ENCODE measurements at regions not wholly inside any gene's neighbourhood (a gene's known extent, or its start where the extent isn't known, plus 50 kb on each side); places are given as distances from the start of the nearest gene placed in this dataset.

DNA sequence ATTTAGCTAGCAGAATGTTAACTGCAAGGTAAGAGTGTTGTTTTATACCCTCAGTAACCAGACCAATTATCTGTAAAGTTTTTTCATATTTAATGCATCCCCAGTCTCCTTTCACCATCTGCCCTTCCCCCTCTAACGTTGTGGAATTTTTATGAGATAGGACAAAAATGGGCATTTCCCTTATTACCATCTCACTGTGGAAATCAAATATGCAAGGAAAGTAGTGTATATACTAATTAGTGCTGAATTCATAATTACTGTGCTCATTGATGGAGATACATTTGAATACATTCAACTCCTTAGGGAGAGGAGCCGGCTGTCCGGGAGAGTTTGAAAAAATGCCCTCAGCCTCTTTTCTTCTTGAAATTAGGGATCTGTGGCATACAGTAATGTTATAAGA lies 423.4 kb upstream of the MGMT start:
- POLR2A ChIA-PET: no interaction called here
- Mint-ChIP-seq H3K27me3 (peaks cover 13% of the 10 kb centered on the region), H3K9me3 (no peaks in the 10 kb centered on the region), H3K4me1 (peaks cover 2% of the 10 kb centered on the region), H3K4me3 (no peak overlapping the region), H3K36me3 (ENCODE audit: low read depth) (no peaks in the 10 kb centered on the region), H3K27ac (no peak overlapping the region)
- CTCF ChIA-PET: interaction anchor here (0.6 kb wide), 1 partner anchor 20 kb away, joined by 3 read pairs; no protein-coding TSS in a partner anchor
- TF ChIP-seq, protein P1, sequence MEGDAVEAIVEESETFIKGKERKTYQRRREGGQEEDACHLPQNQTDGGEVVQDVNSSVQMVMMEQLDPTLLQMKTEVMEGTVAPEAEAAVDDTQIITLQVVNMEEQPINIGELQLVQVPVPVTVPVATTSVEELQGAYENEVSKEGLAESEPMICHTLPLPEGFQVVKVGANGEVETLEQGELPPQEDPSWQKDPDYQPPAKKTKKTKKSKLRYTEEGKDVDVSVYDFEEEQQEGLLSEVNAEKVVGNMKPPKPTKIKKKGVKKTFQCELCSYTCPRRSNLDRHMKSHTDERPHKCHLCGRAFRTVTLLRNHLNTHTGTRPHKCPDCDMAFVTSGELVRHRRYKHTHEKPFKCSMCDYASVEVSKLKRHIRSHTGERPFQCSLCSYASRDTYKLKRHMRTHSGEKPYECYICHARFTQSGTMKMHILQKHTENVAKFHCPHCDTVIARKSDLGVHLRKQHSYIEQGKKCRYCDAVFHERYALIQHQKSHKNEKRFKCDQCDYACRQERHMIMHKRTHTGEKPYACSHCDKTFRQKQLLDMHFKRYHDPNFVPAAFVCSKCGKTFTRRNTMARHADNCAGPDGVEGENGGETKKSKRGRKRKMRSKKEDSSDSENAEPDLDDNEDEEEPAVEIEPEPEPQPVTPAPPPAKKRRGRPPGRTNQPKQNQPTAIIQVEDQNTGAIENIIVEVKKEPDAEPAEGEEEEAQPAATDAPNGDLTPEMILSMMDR (IDR thresholded peaks at IDR 0.05): no peak
- ATAC-seq (ENCODE audit: low read depth) (no peak), DNase-seq (no peak)
- intact Hi-C loops (cut with micrococcal nuclease): no loop called here

DNA sequence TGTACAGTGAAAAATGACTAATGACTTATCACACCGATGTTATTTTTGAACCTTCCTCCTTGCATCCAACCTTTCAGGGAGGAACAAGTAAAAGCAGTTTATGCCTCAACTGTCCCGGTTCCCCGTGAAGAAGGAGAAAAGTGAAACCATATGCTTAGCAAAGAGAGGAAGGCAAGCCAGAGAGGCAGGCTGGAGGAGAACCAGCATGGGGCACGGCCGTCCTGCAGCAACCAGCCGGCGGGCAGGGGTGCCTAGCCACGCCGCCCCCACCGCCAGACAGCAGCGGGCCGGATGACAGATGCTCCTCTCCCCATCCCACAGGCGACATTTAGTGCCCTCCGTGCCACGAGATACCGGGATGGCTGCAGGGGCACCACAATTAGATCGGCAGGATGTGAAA lies 421.4 kb upstream of the MGMT start:
- CTCF ChIA-PET: no interaction called here
- Mint-ChIP-seq H3K4me3 (no peak overlapping the region), H3K27ac (no peak overlapping the region), H3K4me1 (peaks cover 2% of the 10 kb centered on the region), H3K9me3 (no peaks in the 10 kb centered on the region), H3K27me3 (peaks cover 10% of the 10 kb centered on the region), H3K36me3 (ENCODE audit: low read depth) (no peaks in the 10 kb centered on the region)
- TF ChIP-seq, protein P1 (IDR thresholded peaks at IDR 0.05): no peak
- intact Hi-C loops (cut with micrococcal nuclease): no loop called here
- ATAC-seq (ENCODE audit: low read depth): no peak
- no peak for DNase-seq
- POLR2A ChIA-PET: no interaction called here

DNA sequence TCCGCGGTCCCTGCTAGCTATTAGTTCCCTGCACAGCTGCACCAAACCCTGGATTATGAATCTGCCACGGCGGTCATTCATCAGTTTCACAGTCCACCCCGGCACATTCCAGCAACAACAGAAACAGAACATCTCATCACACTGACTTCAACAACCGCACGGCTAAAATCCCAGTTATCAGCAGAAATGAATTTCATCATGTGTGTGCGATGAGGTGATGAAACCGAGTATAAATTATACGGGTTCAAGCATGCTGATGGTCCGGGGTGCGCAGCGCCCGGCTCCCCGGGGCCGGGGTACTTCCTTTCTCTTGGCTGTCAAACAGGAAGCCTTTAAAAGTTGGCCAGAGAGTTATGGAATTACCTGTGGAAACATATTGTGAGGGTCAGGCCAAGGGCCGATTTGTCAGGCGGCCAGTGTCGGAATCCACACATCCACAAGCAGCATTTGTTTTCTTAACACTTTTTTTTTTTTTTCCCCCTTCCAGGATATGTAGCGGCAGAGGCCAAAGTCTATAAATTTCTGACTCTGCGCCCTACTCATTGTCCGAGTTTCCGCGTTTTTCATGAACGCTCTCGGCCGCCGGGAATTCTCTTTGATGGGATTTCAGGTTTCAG lies 420.9 kb upstream of the MGMT start:
- POLR2A ChIA-PET: no interaction called here
- Mint-ChIP-seq H3K36me3 (ENCODE audit: low read depth) (no peaks in the 10 kb centered on the region), H3K9me3 (no peaks in the 10 kb centered on the region), H3K27me3 (peaks cover 10% of the 10 kb centered on the region), H3K4me3 (no peak overlapping the region), H3K4me1 (peaks cover 2% of the 10 kb centered on the region), H3K27ac (no peak overlapping the region)
- DNase-seq (no peak), ATAC-seq (ENCODE audit: low read depth) (no peak)
- intact Hi-C loops (cut with micrococcal nuclease): no loop called here
- TF ChIP-seq, protein P1 (IDR thresholded peaks at IDR 0.05): no peak
- CTCF ChIA-PET: no interaction called here

DNA sequence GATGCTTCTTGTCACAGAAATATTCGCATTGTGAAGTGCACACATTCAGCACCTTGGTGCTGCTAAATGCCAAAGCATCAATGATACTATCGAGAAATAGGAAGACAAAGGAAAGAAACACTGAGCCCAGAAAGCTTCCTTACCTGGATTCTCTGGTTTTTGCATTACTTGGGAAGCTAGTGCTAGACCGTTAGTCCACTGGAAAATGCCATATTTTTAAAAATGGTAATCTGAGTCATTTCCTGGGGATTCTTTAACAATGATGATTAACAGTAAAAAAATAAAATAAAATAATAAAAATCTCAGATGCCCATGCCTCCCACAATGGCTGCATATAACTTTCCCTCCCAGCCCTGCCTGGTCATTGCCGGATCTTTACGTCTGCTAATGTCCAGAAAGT lies 420.1 kb upstream of the MGMT start:
- H3K4me3 Mint-ChIP-seq: no peak overlapping the region
- POLR2A ChIA-PET: no interaction called here
- H3K4me1 Mint-ChIP-seq: peaks cover 2% of the 10 kb centered on the region
- ATAC-seq (ENCODE audit: low read depth) (no peak), DNase-seq (no peak)
- H3K36me3 Mint-ChIP-seq (ENCODE audit: low read depth): no peaks in the 10 kb centered on the region
- TF ChIP-seq, protein P1 (IDR thresholded peaks at IDR 0.05): no peak
- no peaks in the 10 kb centered on the region for H3K9me3 Mint-ChIP-seq
- peaks cover 10% of the 10 kb centered on the region for H3K27me3 Mint-ChIP-seq
- CTCF ChIA-PET: no interaction called here
- no peak overlapping the region for H3K27ac Mint-ChIP-seq
- intact Hi-C loops (cut with micrococcal nuclease): no loop called here

DNA sequence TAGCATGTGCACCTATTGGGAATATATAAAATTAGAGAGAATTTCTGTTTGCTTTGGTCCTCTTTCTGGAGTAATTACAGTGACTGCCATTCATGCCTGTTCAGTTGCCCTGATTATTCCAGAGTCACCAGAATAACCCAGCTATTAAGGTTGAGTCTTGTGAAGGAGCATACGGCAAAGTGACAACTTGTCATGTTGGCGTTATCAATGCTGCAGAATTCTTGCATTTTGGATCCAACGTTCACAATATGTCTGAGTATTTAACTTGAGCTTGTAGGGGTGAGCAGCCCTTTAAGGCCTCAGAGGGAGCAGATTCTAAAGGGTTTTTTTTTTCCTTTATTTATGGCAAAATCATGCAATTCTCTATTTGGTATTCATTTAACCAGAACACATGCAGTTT lies 419.4 kb upstream of the MGMT start:
- H3K9me3 Mint-ChIP-seq: no peaks in the 10 kb centered on the region
- no peaks in the 10 kb centered on the region for H3K36me3 Mint-ChIP-seq (ENCODE audit: low read depth)
- H3K27me3 Mint-ChIP-seq: peaks cover 6% of the 10 kb centered on the region
- ChIA-PET CTCF (no interaction called here), POLR2A (no interaction called here)
- intact Hi-C loops (cut with micrococcal nuclease): no loop called here
- ATAC-seq (ENCODE audit: low read depth) (no peak), DNase-seq (no peak)
- peaks cover 2% of the 10 kb centered on the region for H3K4me1 Mint-ChIP-seq
- no peak overlapping the region for H3K4me3 Mint-ChIP-seq
- TF ChIP-seq, protein P1 (IDR thresholded peaks at IDR 0.05): no peak
- H3K27ac Mint-ChIP-seq: no peak overlapping the region
